Astrocyte of the spinal cord (primary cell): ENCODE measurements at regions not wholly inside any gene's neighbourhood (a gene's known extent, or its start where the extent isn't known, plus 50 kb on each side); places are given as distances from the start of the nearest gene placed in this dataset.

Source experiments
- DNase-seq: peaks from one replicate; pipeline ENCODE4 v3.0.0; 2011; ENCODE audit warnings: low read depth, low spot score
- H3K4me3 ChIP-seq: 2 replicates; pipeline ENCODE4 v1.5.1; 2011; ENCODE audit warnings: low read depth, mild to moderate bottlenecking, low read length, moderate library complexity
- CTCF ChIP-seq: IDR thresholded peaks from 2 replicates; pipeline ENCODE4 v1.5.1; 2012; ENCODE audit warnings: low read depth, mild to moderate bottlenecking, low read length, inconsistent platforms
- in situ Hi-C: cut with HindIII; loops from 2 replicates; pipeline ENCODE4 v1.10.0; 2017; ENCODE audit warnings: low sequenced_read_pairs

- no peak for DNase-seq
- in situ Hi-C loops = no loop called here
- TF ChIP-seq CTCF = no peak
- H3K4me3 ChIP-seq = no peak overlapping the region
Measured at GRCh38 chr11:110015695-110016094, 77.5 kb upstream of the ZC3H12C start.

- TF ChIP-seq CTCF = no peak
- in situ Hi-C loops = no loop called here
- H3K4me3 ChIP-seq = no peak overlapping the region
- no peak for DNase-seq
Measured at GRCh38 chr11:110019675-110020074, 73.5 kb upstream of the ZC3H12C start.

- no peak for TF ChIP-seq CTCF
- in situ Hi-C loops = no loop called here
- H3K4me3 ChIP-seq = no peak overlapping the region
- DNase-seq = peak; percentile 7
Measured at GRCh38 chr11:110022548-110022947, 70.6 kb upstream of the ZC3H12C start.

- in situ Hi-C loops = no loop called here
- no peak overlapping the region for H3K4me3 ChIP-seq
- DNase-seq = no peak
- no peak for TF ChIP-seq CTCF
Measured at GRCh38 chr11:110023711-110024110, 69.5 kb upstream of the ZC3H12C start.

- no peak for TF ChIP-seq CTCF
- in situ Hi-C loops = no loop called here
- no peak for DNase-seq
- no peak overlapping the region for H3K4me3 ChIP-seq
Measured at GRCh38 chr11:110026858-110027626, 66.2 kb upstream of the ZC3H12C start.

GRCh38 chr11:110027627-110028371 is 65.4 kb upstream of the ZC3H12C start:
- no peak overlapping the region for H3K4me3 ChIP-seq
- TF ChIP-seq CTCF = no peak
- in situ Hi-C loops = no loop called here
- DNase-seq = no peak
